H9 (cell line): ENCODE measurements at regions not wholly inside any gene's neighbourhood (a gene's known extent, or its start where the extent isn't known, plus 50 kb on each side); places are given as distances from the start of the nearest gene placed in this dataset.

Experiments
- DNase-seq: peaks from one replicate; pipeline ENCODE4 v3.0.0-alpha.2; 2017
- H2AFZ ChIP-seq: one replicate; pipeline ENCODE4 v1.6.1; 2013; ENCODE audit warnings: mild to moderate bottlenecking, low read length, control low read depth, moderate library complexity
- H2AK5ac ChIP-seq: 2 replicates; pipeline ENCODE4 v1.6.1; 2013; ENCODE audit warnings: low read length, control low read depth, mixed read lengths; ENCODE audit not compliant: insufficient read length
- H2BK120ac ChIP-seq: one replicate; pipeline ENCODE4 v1.6.1; 2013; ENCODE audit warnings: low read depth, mild to moderate bottlenecking, low read length, control low read depth, inconsistent platforms; ENCODE audit not compliant: poor library complexity, severe bottlenecking
- H2BK12ac ChIP-seq: 2 replicates; pipeline ENCODE4 v1.6.1; 2013; ENCODE audit warnings: low read length, control low read depth, mixed read lengths, low read depth; ENCODE audit not compliant: insufficient read length
- H2BK15ac ChIP-seq: 2 replicates; pipeline ENCODE4 v1.6.1; 2013; ENCODE audit warnings: low read depth, low read length, control low read depth
- H2BK20ac ChIP-seq: one replicate; pipeline ENCODE4 v1.6.1; 2013; ENCODE audit warnings: low read depth, mild to moderate bottlenecking, low read length, control low read depth, inconsistent platforms; ENCODE audit not compliant: poor library complexity, severe bottlenecking
- H2BK5ac ChIP-seq: 2 replicates; pipeline ENCODE4 v1.6.1; 2013; ENCODE audit warnings: low read length, control low read depth, mixed read lengths; ENCODE audit not compliant: insufficient read length
- H3K14ac ChIP-seq: 2 replicates; pipeline ENCODE4 v1.6.1; 2013; ENCODE audit warnings: low read length, control low read depth; ENCODE audit not compliant: insufficient read depth
- H3K18ac ChIP-seq: 2 replicates; pipeline ENCODE4 v1.6.1; 2013; ENCODE audit warnings: low read depth, mild to moderate bottlenecking, mixed read lengths, low read length, control low read depth; ENCODE audit not compliant: insufficient read length
- H3K23ac ChIP-seq: 2 replicates; pipeline ENCODE4 v1.6.1; 2013; ENCODE audit warnings: low read length, control low read depth, mixed read lengths, low read depth; ENCODE audit not compliant: insufficient read length
- H3K23me2 ChIP-seq: 2 replicates; pipeline ENCODE4 v1.6.1; 2013; ENCODE audit warnings: low read depth, mild to moderate bottlenecking, mixed read lengths, low read length, control low read depth; ENCODE audit not compliant: insufficient read length, poor library complexity, severe bottlenecking
- H3K27ac ChIP-seq: 2 replicates; pipeline ENCODE4 v1.5.1; 2013; ENCODE audit warnings: low read length, control low read depth, mixed read lengths, low read depth; ENCODE audit not compliant: insufficient read length
- H3K27me3 ChIP-seq: 2 replicates; pipeline ENCODE4 v1.6.1; 2013; ENCODE audit warnings: low read length, control low read depth, inconsistent platforms; ENCODE audit not compliant: insufficient read depth
- H3K4ac ChIP-seq: 2 replicates; pipeline ENCODE4 v1.6.1; 2013; ENCODE audit warnings: low read depth, mild to moderate bottlenecking, control low read depth, inconsistent platforms, low read length, moderate library complexity
- H3K4me1 ChIP-seq: 2 replicates; pipeline ENCODE4 v1.6.1; 2013; ENCODE audit warnings: low read length, control low read depth, inconsistent platforms; ENCODE audit not compliant: insufficient read depth
- H3K4me2 ChIP-seq: 2 replicates; pipeline ENCODE4 v1.6.1; 2013; ENCODE audit warnings: low read length, control low read depth, mixed read lengths; ENCODE audit not compliant: insufficient read length, insufficient read depth
- H3K56ac ChIP-seq: 2 replicates; pipeline ENCODE4 v1.6.1; 2013; ENCODE audit warnings: low read depth, mild to moderate bottlenecking, mixed read lengths, low read length, control low read depth; ENCODE audit not compliant: insufficient read length
- H3K79me1 ChIP-seq: 2 replicates; pipeline ENCODE4 v1.6.1; 2013; ENCODE audit warnings: low read depth, mild to moderate bottlenecking, moderate library complexity, low read length, control low read depth, inconsistent platforms; ENCODE audit not compliant: insufficient read depth, poor library complexity, severe bottlenecking
- H3K79me2 ChIP-seq: 2 replicates; pipeline ENCODE4 v1.6.1; 2013; ENCODE audit warnings: low read length, control low read depth, inconsistent platforms; ENCODE audit not compliant: insufficient read depth
- H3K9ac ChIP-seq: 2 replicates; pipeline ENCODE4 v1.6.1; 2013; ENCODE audit warnings: low read length, control low read depth, mixed read lengths; ENCODE audit not compliant: insufficient read length; ENCODE audit errors: extremely low read depth
- H3K9me3 ChIP-seq: one replicate; pipeline ENCODE4 v1.6.1; 2013; ENCODE audit warnings: low read depth, low read length, inconsistent platforms; ENCODE audit not compliant: control insufficient read depth
- H3T11ph ChIP-seq: one replicate; pipeline ENCODE4 v1.6.1; 2013; ENCODE audit warnings: mild to moderate bottlenecking, low read length, control low read depth, inconsistent platforms
- H4K20me1 ChIP-seq: one replicate; pipeline ENCODE4 v1.6.1; 2013; ENCODE audit not compliant: control insufficient read depth, insufficient read length, insufficient read depth
- H4K5ac ChIP-seq: 2 replicates; pipeline ENCODE4 v1.6.1; 2013; ENCODE audit warnings: low read depth, mild to moderate bottlenecking, mixed read lengths, low read length, control low read depth; ENCODE audit not compliant: insufficient read length
- H4K8ac ChIP-seq: replicated peaks from 2 replicates; pipeline ENCODE4 v1.6.1; 2013; ENCODE audit warnings: low read length, control low read depth, mixed read lengths, low read depth; ENCODE audit not compliant: insufficient read length
- H4K91ac ChIP-seq: 2 replicates; pipeline ENCODE4 v1.6.1; 2013; ENCODE audit warnings: low read depth, mild to moderate bottlenecking, moderate library complexity, mixed read lengths, low read length, control low read depth; ENCODE audit not compliant: insufficient read length
- H3K27ac Mint-ChIP-seq, 3 experiments: 2 replicates in 2 of 3; 3 replicates in 1 of 3; pipeline ENCODE4 v1.8.0; 2020 to 2021; ENCODE audit warnings: mixed read lengths in 3 of 3, mild to moderate bottlenecking in 1 of 3, moderate library complexity in 1 of 3
- H3K27me3 Mint-ChIP-seq: 2 replicates; pipeline ENCODE4 v1.8.0; 2021; ENCODE audit warnings: low read depth, mild to moderate bottlenecking, moderate library complexity, mixed read lengths
- H3K36me3 Mint-ChIP-seq, 3 experiments: 2 replicates in 2 of 3; 3 replicates in 1 of 3; pipeline ENCODE4 v1.8.0; 2020 to 2021; ENCODE audit warnings: low read depth in 3 of 3, mixed read lengths in 3 of 3; ENCODE audit not compliant: insufficient read depth in 1 of 3
- H3K4me1 Mint-ChIP-seq, 2 experiments: 2 replicates each; pipeline ENCODE4 v1.8.0; 2020; ENCODE audit warnings: mixed read lengths in 2 of 2
- H3K4me3 Mint-ChIP-seq, 2 experiments: 2 replicates in 1 of 2; 3 replicates in 1 of 2; pipeline ENCODE4 v1.8.0; 2020 to 2021; ENCODE audit warnings: mild to moderate bottlenecking in 2 of 2, mixed read lengths in 2 of 2, moderate library complexity in 1 of 2
- H3K9me3 Mint-ChIP-seq, 2 experiments: 2 replicates in 1 of 2; 3 replicates in 1 of 2; pipeline ENCODE4 v1.8.0; 2020; ENCODE audit warnings: mild to moderate bottlenecking in 2 of 2, mixed read lengths in 2 of 2, moderate library complexity in 1 of 2
- CTCF ChIP-seq: fragments of 200-600 bp; sonication (generic); conservative IDR thresholded peaks from 3 replicates; pipeline ENCODE4 v1.8.0; 2021; ENCODE audit warnings: antibody characterized with exemption, mild to moderate bottlenecking
- WGBS: extraction: QIAGEN DNeasy Blood & Tissue Kit; methylation state at CpG from one replicate; pipeline ENCODE4 v1.1.7; 2013; ENCODE audit warnings: missing lambda C conversion rate, low lambda C conversion rate, mixed read lengths; ENCODE audit not compliant: insufficient read length; ENCODE audit errors: extremely low coverage; 5-methylcytosine and 5-hydroxymethylcytosine counted together

DNA sequence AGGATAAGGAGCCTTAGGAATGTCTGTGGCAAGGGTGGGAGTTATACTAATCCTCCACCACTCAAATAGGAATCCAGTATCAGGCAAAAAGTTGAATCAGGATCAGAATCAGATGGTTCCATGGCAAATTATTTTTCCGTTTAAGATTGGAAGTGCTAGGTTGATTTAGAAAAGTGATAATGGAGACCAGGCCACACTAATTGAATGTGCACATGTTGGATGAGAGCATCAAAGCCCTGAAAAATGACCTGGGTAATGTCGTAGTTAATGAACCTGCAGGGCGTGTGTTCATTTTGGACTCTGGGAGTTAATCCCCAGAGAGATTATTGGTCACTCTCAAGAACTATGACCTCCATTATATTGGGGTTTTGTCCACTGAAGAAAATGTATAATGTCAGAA is 53.3 kb upstream of the UBN2 start:
- Histone ChIP-seq H2AK5ac (no peak overlapping the region), H3K56ac (no peak overlapping the region), H3K79me1 (no peaks in the 10 kb centered on the region), H3T11ph (no peak overlapping the region), H3K9ac (no peak overlapping the region), H2BK15ac (no peak overlapping the region), H2BK20ac (no peak overlapping the region), H3K79me2 (no peaks in the 10 kb centered on the region), H3K14ac (no peak overlapping the region), H3K27me3 (no peaks in the 10 kb centered on the region), H2AFZ (no peak overlapping the region), H3K4me2 (no peak overlapping the region), H3K4me1 (no peaks in the 10 kb centered on the region; the same call in 1 of the 2 replicates), H3K27ac (no peak overlapping the region), H4K5ac (no peak overlapping the region), H2BK12ac (no peak overlapping the region), H2BK120ac (no peak overlapping the region), H3K18ac (no peak overlapping the region), H3K23ac (no peak overlapping the region), H4K91ac (no peak overlapping the region), H3K4ac (no peak overlapping the region), H2BK5ac (no peak overlapping the region), H4K20me1 (no peaks in the 10 kb centered on the region), H3K23me2 (no peaks in the 10 kb centered on the region), H3K9me3 (no peaks in the 10 kb centered on the region), H4K8ac (no peak overlapping the region)
- H3K36me3 Mint-ChIP-seq = 0 out of 7 replicates have a peak, but pooled peaks cover 0 to 2% (median 0%) of the 10 kb centered on the region in 3 experiments
- no peaks in the 10 kb centered on the region for H3K9me3 Mint-ChIP-seq
- WGBS = no CpG with 5 or more reads among the region's 3 CpGs
- no peak overlapping the region for H3K27ac Mint-ChIP-seq
- no peaks in the 10 kb centered on the region for H3K27me3 Mint-ChIP-seq
- DNase-seq = no peak
- no peak overlapping the region for H3K4me3 Mint-ChIP-seq
- TF ChIP-seq CTCF = no peak
- peaks cover 18 to 24% of the 10 kb centered on the region in 2 experiments for H3K4me1 Mint-ChIP-seq
